H9 (cell line): ENCODE measurements at regions not wholly inside any gene's neighbourhood (a gene's known extent, or its start where the extent isn't known, plus 50 kb on each side); places are given as distances from the start of the nearest gene placed in this dataset.
"Not testable (repeated sequence)": the region's sequence is repeated elsewhere in the genome, so short reads cannot be mapped to it uniquely, and the experiment has no call there.

Source experiments
- DNase-seq: peaks from one replicate; pipeline ENCODE4 v3.0.0-alpha.2; 2017
- H2AFZ ChIP-seq: one replicate; pipeline ENCODE4 v1.6.1; 2013; ENCODE audit warnings: mild to moderate bottlenecking, low read length, control low read depth, moderate library complexity
- H2AK5ac ChIP-seq: 2 replicates; pipeline ENCODE4 v1.6.1; 2013; ENCODE audit warnings: low read length, control low read depth, mixed read lengths; ENCODE audit not compliant: insufficient read length
- H2BK120ac ChIP-seq: one replicate; pipeline ENCODE4 v1.6.1; 2013; ENCODE audit warnings: low read depth, mild to moderate bottlenecking, low read length, control low read depth, inconsistent platforms; ENCODE audit not compliant: poor library complexity, severe bottlenecking
- H2BK12ac ChIP-seq: 2 replicates; pipeline ENCODE4 v1.6.1; 2013; ENCODE audit warnings: low read length, control low read depth, mixed read lengths, low read depth; ENCODE audit not compliant: insufficient read length
- H2BK15ac ChIP-seq: 2 replicates; pipeline ENCODE4 v1.6.1; 2013; ENCODE audit warnings: low read depth, low read length, control low read depth
- H2BK20ac ChIP-seq: one replicate; pipeline ENCODE4 v1.6.1; 2013; ENCODE audit warnings: low read depth, mild to moderate bottlenecking, low read length, control low read depth, inconsistent platforms; ENCODE audit not compliant: poor library complexity, severe bottlenecking
- H2BK5ac ChIP-seq: 2 replicates; pipeline ENCODE4 v1.6.1; 2013; ENCODE audit warnings: low read length, control low read depth, mixed read lengths; ENCODE audit not compliant: insufficient read length
- H3K14ac ChIP-seq: 2 replicates; pipeline ENCODE4 v1.6.1; 2013; ENCODE audit warnings: low read length, control low read depth; ENCODE audit not compliant: insufficient read depth
- H3K18ac ChIP-seq: 2 replicates; pipeline ENCODE4 v1.6.1; 2013; ENCODE audit warnings: low read depth, mild to moderate bottlenecking, mixed read lengths, low read length, control low read depth; ENCODE audit not compliant: insufficient read length
- H3K23ac ChIP-seq: 2 replicates; pipeline ENCODE4 v1.6.1; 2013; ENCODE audit warnings: low read length, control low read depth, mixed read lengths, low read depth; ENCODE audit not compliant: insufficient read length
- H3K23me2 ChIP-seq: 2 replicates; pipeline ENCODE4 v1.6.1; 2013; ENCODE audit warnings: low read depth, mild to moderate bottlenecking, mixed read lengths, low read length, control low read depth; ENCODE audit not compliant: insufficient read length, poor library complexity, severe bottlenecking
- H3K27ac ChIP-seq: 2 replicates; pipeline ENCODE4 v1.5.1; 2013; ENCODE audit warnings: low read length, control low read depth, mixed read lengths, low read depth; ENCODE audit not compliant: insufficient read length
- H3K27me3 ChIP-seq: 2 replicates; pipeline ENCODE4 v1.6.1; 2013; ENCODE audit warnings: low read length, control low read depth, inconsistent platforms; ENCODE audit not compliant: insufficient read depth
- H3K4ac ChIP-seq: 2 replicates; pipeline ENCODE4 v1.6.1; 2013; ENCODE audit warnings: low read depth, mild to moderate bottlenecking, control low read depth, inconsistent platforms, low read length, moderate library complexity
- H3K4me1 ChIP-seq: 2 replicates; pipeline ENCODE4 v1.6.1; 2013; ENCODE audit warnings: low read length, control low read depth, inconsistent platforms; ENCODE audit not compliant: insufficient read depth
- H3K4me2 ChIP-seq: 2 replicates; pipeline ENCODE4 v1.6.1; 2013; ENCODE audit warnings: low read length, control low read depth, mixed read lengths; ENCODE audit not compliant: insufficient read length, insufficient read depth
- H3K56ac ChIP-seq: 2 replicates; pipeline ENCODE4 v1.6.1; 2013; ENCODE audit warnings: low read depth, mild to moderate bottlenecking, mixed read lengths, low read length, control low read depth; ENCODE audit not compliant: insufficient read length
- H3K79me1 ChIP-seq: 2 replicates; pipeline ENCODE4 v1.6.1; 2013; ENCODE audit warnings: low read depth, mild to moderate bottlenecking, moderate library complexity, low read length, control low read depth, inconsistent platforms; ENCODE audit not compliant: insufficient read depth, poor library complexity, severe bottlenecking
- H3K79me2 ChIP-seq: 2 replicates; pipeline ENCODE4 v1.6.1; 2013; ENCODE audit warnings: low read length, control low read depth, inconsistent platforms; ENCODE audit not compliant: insufficient read depth
- H3K9ac ChIP-seq: 2 replicates; pipeline ENCODE4 v1.6.1; 2013; ENCODE audit warnings: low read length, control low read depth, mixed read lengths; ENCODE audit not compliant: insufficient read length; ENCODE audit errors: extremely low read depth
- H3K9me3 ChIP-seq: one replicate; pipeline ENCODE4 v1.6.1; 2013; ENCODE audit warnings: low read depth, low read length, inconsistent platforms; ENCODE audit not compliant: control insufficient read depth
- H3T11ph ChIP-seq: one replicate; pipeline ENCODE4 v1.6.1; 2013; ENCODE audit warnings: mild to moderate bottlenecking, low read length, control low read depth, inconsistent platforms
- H4K20me1 ChIP-seq: one replicate; pipeline ENCODE4 v1.6.1; 2013; ENCODE audit not compliant: control insufficient read depth, insufficient read length, insufficient read depth
- H4K5ac ChIP-seq: 2 replicates; pipeline ENCODE4 v1.6.1; 2013; ENCODE audit warnings: low read depth, mild to moderate bottlenecking, mixed read lengths, low read length, control low read depth; ENCODE audit not compliant: insufficient read length
- H4K8ac ChIP-seq: replicated peaks from 2 replicates; pipeline ENCODE4 v1.6.1; 2013; ENCODE audit warnings: low read length, control low read depth, mixed read lengths, low read depth; ENCODE audit not compliant: insufficient read length
- H4K91ac ChIP-seq: 2 replicates; pipeline ENCODE4 v1.6.1; 2013; ENCODE audit warnings: low read depth, mild to moderate bottlenecking, moderate library complexity, mixed read lengths, low read length, control low read depth; ENCODE audit not compliant: insufficient read length
- H3K27ac Mint-ChIP-seq, 3 experiments: 2 replicates in 2 of 3; 3 replicates in 1 of 3; pipeline ENCODE4 v1.8.0; 2020 to 2021; ENCODE audit warnings: mixed read lengths in 3 of 3, mild to moderate bottlenecking in 1 of 3, moderate library complexity in 1 of 3
- H3K27me3 Mint-ChIP-seq: 2 replicates; pipeline ENCODE4 v1.8.0; 2021; ENCODE audit warnings: low read depth, mild to moderate bottlenecking, moderate library complexity, mixed read lengths
- H3K36me3 Mint-ChIP-seq, 3 experiments: 2 replicates in 2 of 3; 3 replicates in 1 of 3; pipeline ENCODE4 v1.8.0; 2020 to 2021; ENCODE audit warnings: low read depth in 3 of 3, mixed read lengths in 3 of 3; ENCODE audit not compliant: insufficient read depth in 1 of 3
- H3K4me1 Mint-ChIP-seq, 2 experiments: 2 replicates each; pipeline ENCODE4 v1.8.0; 2020; ENCODE audit warnings: mixed read lengths in 2 of 2
- H3K4me3 Mint-ChIP-seq, 2 experiments: 2 replicates in 1 of 2; 3 replicates in 1 of 2; pipeline ENCODE4 v1.8.0; 2020 to 2021; ENCODE audit warnings: mild to moderate bottlenecking in 2 of 2, mixed read lengths in 2 of 2, moderate library complexity in 1 of 2
- H3K9me3 Mint-ChIP-seq, 2 experiments: 2 replicates in 1 of 2; 3 replicates in 1 of 2; pipeline ENCODE4 v1.8.0; 2020; ENCODE audit warnings: mild to moderate bottlenecking in 2 of 2, mixed read lengths in 2 of 2, moderate library complexity in 1 of 2
- WGBS: extraction: QIAGEN DNeasy Blood & Tissue Kit; methylation state at CpG from one replicate; pipeline ENCODE4 v1.1.7; 2013; ENCODE audit warnings: missing lambda C conversion rate, low lambda C conversion rate, mixed read lengths; ENCODE audit not compliant: insufficient read length; ENCODE audit errors: extremely low coverage; 5-methylcytosine and 5-hydroxymethylcytosine counted together
- TF ChIP-seq, protein P1 (sequence below): fragments of 200-600 bp; sonication (generic); conservative IDR thresholded peaks from 3 replicates; pipeline ENCODE4 v1.8.0; 2021; ENCODE audit warnings: antibody characterized with exemption, mild to moderate bottlenecking

GRCh38 chr6:11931296-11932035 is 80.6 kb upstream of the HIVEP1 start:
- Histone ChIP-seq H3K23me2 (no peaks in the 10 kb centered on the region), H2AK5ac (no peak overlapping the region), H3K4me1 (peaks cover 3% of the 10 kb centered on the region; the same call in 1 of the 2 replicates), H3K9ac (no peak overlapping the region), H2BK15ac (no peak overlapping the region), H2BK12ac (no peak overlapping the region), H3T11ph (no peak overlapping the region), H3K9me3 (no peaks in the 10 kb centered on the region), H3K18ac (no peak overlapping the region), H4K8ac (no peak overlapping the region), H4K5ac (no peak overlapping the region), H3K23ac (no peak overlapping the region), H3K27me3 (no peaks in the 10 kb centered on the region), H2AFZ (no peak overlapping the region), H2BK5ac (no peak overlapping the region), H3K4ac (no peak overlapping the region), H4K91ac (no peak overlapping the region), H3K27ac (no peak overlapping the region), H3K56ac (no peak overlapping the region), H3K14ac (no peak overlapping the region; the same call in 1 of the 2 replicates), H3K79me1 (no peaks in the 10 kb centered on the region), H2BK20ac (no peak overlapping the region), H4K20me1 (no peaks in the 10 kb centered on the region), H3K4me2 (no peak overlapping the region), H3K79me2 (no peaks in the 10 kb centered on the region), H2BK120ac (no peak overlapping the region)
- Mint-ChIP-seq H3K4me1 (peaks cover 10 to 13% of the 10 kb centered on the region in 2 experiments), H3K9me3 (peaks cover 6 to 14% of the 10 kb centered on the region in 2 experiments), H3K27ac (no peak overlapping the region), H3K27me3 (peaks cover under 1% of the 10 kb centered on the region; the same call in 1 of the 2 replicates), H3K4me3 (no peak overlapping the region), H3K36me3 (peaks cover 2 to 10% (median 5%) of the 10 kb centered on the region in 3 experiments; a peak in 2 of 7 replicates)
- no CpG with 5 or more reads among the region's 10 CpGs for WGBS
- TF ChIP-seq, protein P1, sequence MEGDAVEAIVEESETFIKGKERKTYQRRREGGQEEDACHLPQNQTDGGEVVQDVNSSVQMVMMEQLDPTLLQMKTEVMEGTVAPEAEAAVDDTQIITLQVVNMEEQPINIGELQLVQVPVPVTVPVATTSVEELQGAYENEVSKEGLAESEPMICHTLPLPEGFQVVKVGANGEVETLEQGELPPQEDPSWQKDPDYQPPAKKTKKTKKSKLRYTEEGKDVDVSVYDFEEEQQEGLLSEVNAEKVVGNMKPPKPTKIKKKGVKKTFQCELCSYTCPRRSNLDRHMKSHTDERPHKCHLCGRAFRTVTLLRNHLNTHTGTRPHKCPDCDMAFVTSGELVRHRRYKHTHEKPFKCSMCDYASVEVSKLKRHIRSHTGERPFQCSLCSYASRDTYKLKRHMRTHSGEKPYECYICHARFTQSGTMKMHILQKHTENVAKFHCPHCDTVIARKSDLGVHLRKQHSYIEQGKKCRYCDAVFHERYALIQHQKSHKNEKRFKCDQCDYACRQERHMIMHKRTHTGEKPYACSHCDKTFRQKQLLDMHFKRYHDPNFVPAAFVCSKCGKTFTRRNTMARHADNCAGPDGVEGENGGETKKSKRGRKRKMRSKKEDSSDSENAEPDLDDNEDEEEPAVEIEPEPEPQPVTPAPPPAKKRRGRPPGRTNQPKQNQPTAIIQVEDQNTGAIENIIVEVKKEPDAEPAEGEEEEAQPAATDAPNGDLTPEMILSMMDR: no peak
- DNase-seq: no peak

DNA sequence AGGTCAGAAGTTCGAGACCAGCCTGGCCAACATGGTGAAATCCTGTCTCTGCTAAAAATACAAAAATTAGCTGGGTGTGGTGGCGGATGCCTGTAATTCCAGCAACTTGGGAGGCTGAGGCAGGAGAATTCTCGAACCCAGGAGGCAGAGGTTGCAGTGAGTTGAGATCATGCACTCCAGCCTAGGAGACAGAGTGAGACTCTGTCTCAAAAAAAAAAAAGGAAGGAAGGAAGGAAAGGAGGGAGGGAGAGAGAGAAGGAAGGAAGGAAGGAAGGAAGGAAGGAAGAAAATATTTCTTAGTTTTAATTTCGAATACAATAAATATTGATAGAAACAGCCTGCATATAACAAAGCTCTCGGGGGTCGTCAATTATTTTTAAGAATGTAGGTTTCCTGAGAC is 81.3 kb upstream of the HIVEP1 start:
- not testable (repeated sequence) for H4K20me1 ChIP-seq, H3K23me2 ChIP-seq, H3K4me3 Mint-ChIP-seq, H2AFZ ChIP-seq, H2BK5ac ChIP-seq, H2BK20ac ChIP-seq, H3K27ac ChIP-seq, H2BK15ac ChIP-seq, H3K79me1 ChIP-seq, H3K23ac ChIP-seq, H2BK12ac ChIP-seq, H3K27me3 ChIP-seq, H3K4me1 ChIP-seq, H4K8ac ChIP-seq, DNase-seq, H2AK5ac ChIP-seq, H3K27ac Mint-ChIP-seq, H3K14ac ChIP-seq, H3K4me2 ChIP-seq, H3K9ac ChIP-seq, H3K4ac ChIP-seq, H2BK120ac ChIP-seq, H3K18ac ChIP-seq, H4K91ac ChIP-seq, H4K5ac ChIP-seq, H3T11ph ChIP-seq, H3K79me2 ChIP-seq, H3K9me3 ChIP-seq, H3K56ac ChIP-seq, H3K27me3 Mint-ChIP-seq
- peaks cover 2 to 10% (median 5%) of the 10 kb centered on the region in 3 experiments; a peak in 2 of 7 replicates for H3K36me3 Mint-ChIP-seq
- H3K9me3 Mint-ChIP-seq: peaks cover 6 to 14% of the 10 kb centered on the region in 2 experiments
- H3K4me1 Mint-ChIP-seq: peaks cover 13 to 17% of the 10 kb centered on the region in 2 experiments
- no CpG with 5 or more reads among the region's 6 CpGs for WGBS
